CD4-positive, alpha-beta T cell treated with Interleukin-2 at 100 ng/mL for 4 hours (primary cell): ENCODE measurements at regions not wholly inside any gene's neighbourhood (a gene's known extent, or its start where the extent isn't known, plus 50 kb on each side); places are given as distances from the start of the nearest gene placed in this dataset.
"Not testable (repeated sequence)": the region's sequence is repeated elsewhere in the genome, so short reads cannot be mapped to it uniquely, and the experiment has no call there.

ENCODE experiments used
- DNase-seq: peaks from one replicate; pipeline ENCODE4 v3.0.0-alpha.2; 2020; ENCODE audit warnings: low spot score

- no peak for DNase-seq
Measured at GRCh38 chr20:4344670-4345069, 95.6 kb upstream of the ADRA1D start.

GRCh38 chr20:4342609-4343008 lies 93.5 kb upstream of the ADRA1D start:
- no peak for DNase-seq

GRCh38 chr20:4341804-4342485 lies 92.9 kb upstream of the ADRA1D start:
- no peak for DNase-seq

- DNase-seq: no peak
Measured at GRCh38 chr20:4335722-4336121, 86.6 kb upstream of the ADRA1D start.

- no peak for DNase-seq
Measured at GRCh38 chr20:4332121-4332860, 83.2 kb upstream of the ADRA1D start.

- DNase-seq: no peak
Measured at GRCh38 chr20:4330011-4330410, 80.9 kb upstream of the ADRA1D start.

- DNase-seq: no peak
Measured at GRCh38 chr20:4329232-4329631, 80.1 kb upstream of the ADRA1D start.

GRCh38 chr20:4328541-4328940 lies 79.5 kb upstream of the ADRA1D start:
- DNase-seq: no peak

- DNase-seq: no peak
Measured at GRCh38 chr20:4327956-4328355, 78.9 kb upstream of the ADRA1D start.

- no peak for DNase-seq
Measured at GRCh38 chr20:4326195-4327065, 77.3 kb upstream of the ADRA1D start.

- no peak for DNase-seq
Measured at GRCh38 chr20:4325548-4326187, 76.6 kb upstream of the ADRA1D start.

- DNase-seq: no peak
Measured at GRCh38 chr20:4324611-4325243, 75.6 kb upstream of the ADRA1D start.

- DNase-seq: no peak
Measured at GRCh38 chr20:4322499-4322898, 73.4 kb upstream of the ADRA1D start.

- no peak for DNase-seq
Measured at GRCh38 chr20:4320291-4320690, 71.2 kb upstream of the ADRA1D start.

- DNase-seq: no peak
Measured at GRCh38 chr20:4318891-4319290, 69.8 kb upstream of the ADRA1D start.

- not testable (repeated sequence) for DNase-seq
Measured at GRCh38 chr20:4310616-4311015, 61.5 kb upstream of the ADRA1D start.

GRCh38 chr20:4306206-4306605 lies 57.1 kb upstream of the ADRA1D start:
- DNase-seq: no peak

- DNase-seq: no peak
Measured at GRCh38 chr20:4305091-4305490, 56.0 kb upstream of the ADRA1D start.

- DNase-seq: no peak
Measured at GRCh38 chr20:4304601-4305000, 55.5 kb upstream of the ADRA1D start.

- no peak for DNase-seq
Measured at GRCh38 chr20:4303136-4303535, 54.0 kb upstream of the ADRA1D start.

GRCh38 chr20:4300921-4301320 lies 51.8 kb upstream of the ADRA1D start:
- no peak for DNase-seq

- no peak for DNase-seq
Measured at GRCh38 chr20:4300401-4300800, 51.3 kb upstream of the ADRA1D start.
